Epithelial cell of esophagus (primary cell): ENCODE measurements at regions not wholly inside any gene's neighbourhood (a gene's known extent, or its start where the extent isn't known, plus 50 kb on each side); places are given as distances from the start of the nearest gene placed in this dataset.

ENCODE experiments used
- DNase-seq: peaks from one replicate; pipeline ENCODE4 v3.0.0; 2010; ENCODE audit warnings: low read depth
- H3K4me3 ChIP-seq: 2 replicates; pipeline ENCODE4 v1.5.1; 2011; ENCODE audit warnings: mild to moderate bottlenecking, low read length, control low read depth
- TF ChIP-seq, protein P1 (sequence below): IDR thresholded peaks from 2 replicates; pipeline ENCODE4 v1.5.1; 2011; ENCODE audit warnings: low read depth, mild to moderate bottlenecking, low read length, control low read depth, inconsistent platforms; ENCODE audit not compliant: insufficient read depth; ENCODE audit errors: missing control alignments

DNA sequence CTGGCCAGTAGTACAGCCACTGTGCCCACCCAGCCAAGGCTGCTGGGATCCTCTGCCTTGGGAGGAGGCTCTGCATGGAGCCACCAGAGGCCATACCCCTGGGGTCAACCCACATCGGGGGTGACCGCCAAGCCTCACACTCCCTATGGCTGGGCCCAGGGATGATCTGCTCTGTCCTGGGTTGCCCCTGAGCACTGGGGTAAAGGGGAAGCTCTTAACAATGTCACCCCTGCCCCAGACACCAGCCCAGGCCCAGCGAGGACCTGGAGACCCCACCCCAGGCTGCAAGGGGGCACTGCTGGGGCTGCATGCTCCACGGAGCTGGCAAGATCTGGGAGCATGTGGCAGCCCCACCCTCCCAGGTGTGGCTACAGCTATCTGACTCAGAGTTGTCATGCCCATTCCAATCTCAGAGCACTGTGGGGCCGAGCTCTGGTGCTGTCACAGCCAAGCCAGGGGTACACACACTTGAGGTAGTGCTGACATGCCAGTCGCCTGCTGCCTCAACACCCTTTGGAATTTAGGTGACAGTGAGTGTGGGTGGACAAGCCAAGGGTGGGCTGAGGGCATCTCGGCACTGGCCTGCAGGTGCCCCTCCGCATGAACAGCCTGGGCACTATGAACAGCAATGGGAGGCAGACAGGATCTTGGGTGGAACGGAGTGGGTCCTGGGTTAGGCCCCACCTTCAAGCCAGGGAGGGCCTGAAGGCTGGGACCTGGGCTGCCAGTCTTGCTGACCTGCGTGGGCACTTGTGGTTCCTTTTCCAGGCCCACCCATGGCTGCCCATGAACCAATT, 427.7 kb downstream of the LRRIQ3 start:
- H3K4me3 ChIP-seq: no peak overlapping the region
- TF ChIP-seq, protein P1, sequence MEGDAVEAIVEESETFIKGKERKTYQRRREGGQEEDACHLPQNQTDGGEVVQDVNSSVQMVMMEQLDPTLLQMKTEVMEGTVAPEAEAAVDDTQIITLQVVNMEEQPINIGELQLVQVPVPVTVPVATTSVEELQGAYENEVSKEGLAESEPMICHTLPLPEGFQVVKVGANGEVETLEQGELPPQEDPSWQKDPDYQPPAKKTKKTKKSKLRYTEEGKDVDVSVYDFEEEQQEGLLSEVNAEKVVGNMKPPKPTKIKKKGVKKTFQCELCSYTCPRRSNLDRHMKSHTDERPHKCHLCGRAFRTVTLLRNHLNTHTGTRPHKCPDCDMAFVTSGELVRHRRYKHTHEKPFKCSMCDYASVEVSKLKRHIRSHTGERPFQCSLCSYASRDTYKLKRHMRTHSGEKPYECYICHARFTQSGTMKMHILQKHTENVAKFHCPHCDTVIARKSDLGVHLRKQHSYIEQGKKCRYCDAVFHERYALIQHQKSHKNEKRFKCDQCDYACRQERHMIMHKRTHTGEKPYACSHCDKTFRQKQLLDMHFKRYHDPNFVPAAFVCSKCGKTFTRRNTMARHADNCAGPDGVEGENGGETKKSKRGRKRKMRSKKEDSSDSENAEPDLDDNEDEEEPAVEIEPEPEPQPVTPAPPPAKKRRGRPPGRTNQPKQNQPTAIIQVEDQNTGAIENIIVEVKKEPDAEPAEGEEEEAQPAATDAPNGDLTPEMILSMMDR: no peak
- no peak for DNase-seq

DNA sequence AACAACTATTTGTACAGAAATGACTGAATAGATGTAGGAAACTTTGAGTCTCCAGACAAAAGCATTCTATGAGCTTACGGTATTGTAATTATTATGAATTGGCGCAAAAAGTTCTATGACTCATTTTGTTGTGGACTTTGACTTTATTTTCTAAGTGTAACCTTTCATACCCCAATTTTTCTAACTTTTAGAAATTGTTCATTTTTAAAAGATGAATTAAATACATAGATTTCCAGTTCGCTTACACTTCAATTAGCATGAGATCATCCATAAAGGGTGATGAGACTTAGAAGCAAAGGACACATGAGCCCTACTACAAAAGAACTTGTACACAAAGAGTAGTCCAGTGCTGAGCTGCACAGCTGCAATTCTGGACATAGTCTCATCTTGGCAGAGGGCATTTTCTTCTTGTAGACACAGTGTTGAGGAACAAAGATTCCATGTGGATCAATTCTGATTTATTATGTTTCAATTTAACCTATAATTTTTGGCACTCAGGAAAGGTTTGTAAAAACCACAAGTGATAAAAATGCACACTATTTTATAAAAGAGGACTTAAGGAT, 431.1 kb downstream of the LRRIQ3 start:
- H3K4me3 ChIP-seq: no peak overlapping the region
- TF ChIP-seq, protein P1: no peak
- no peak for DNase-seq

DNA sequence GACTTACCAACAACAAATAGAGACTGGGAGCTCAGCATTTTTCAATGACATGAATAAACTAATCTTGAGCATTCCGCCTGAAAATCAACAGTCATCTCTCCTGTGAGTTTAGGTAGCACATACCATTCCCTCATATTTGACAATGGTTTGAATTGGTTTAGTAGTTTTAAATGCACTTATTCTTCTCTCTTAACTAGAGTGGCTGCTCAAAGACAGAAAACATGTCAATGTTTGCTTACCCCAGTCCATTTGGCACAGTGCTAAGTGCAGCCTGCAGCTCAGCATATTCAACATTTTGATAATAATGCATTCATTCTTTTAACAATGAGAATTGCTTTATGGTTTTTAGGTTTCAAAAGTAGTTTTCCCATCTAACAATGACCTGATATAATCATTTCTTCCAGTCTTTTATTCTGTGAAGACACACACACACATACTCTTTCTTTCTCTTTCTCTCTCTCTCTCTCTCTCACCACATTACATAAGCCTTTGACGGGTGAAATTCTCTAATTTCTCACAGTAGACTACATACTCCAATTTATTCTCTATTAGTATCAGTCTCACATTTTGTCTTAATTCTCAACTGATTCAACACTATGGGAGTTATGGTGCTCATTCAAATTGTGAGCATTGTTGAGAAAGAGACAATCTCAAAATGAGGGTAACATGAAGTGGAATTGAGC, 432.3 kb downstream of the LRRIQ3 start:
- no peak overlapping the region for H3K4me3 ChIP-seq
- no peak for DNase-seq
- TF ChIP-seq, protein P1: no peak

DNA sequence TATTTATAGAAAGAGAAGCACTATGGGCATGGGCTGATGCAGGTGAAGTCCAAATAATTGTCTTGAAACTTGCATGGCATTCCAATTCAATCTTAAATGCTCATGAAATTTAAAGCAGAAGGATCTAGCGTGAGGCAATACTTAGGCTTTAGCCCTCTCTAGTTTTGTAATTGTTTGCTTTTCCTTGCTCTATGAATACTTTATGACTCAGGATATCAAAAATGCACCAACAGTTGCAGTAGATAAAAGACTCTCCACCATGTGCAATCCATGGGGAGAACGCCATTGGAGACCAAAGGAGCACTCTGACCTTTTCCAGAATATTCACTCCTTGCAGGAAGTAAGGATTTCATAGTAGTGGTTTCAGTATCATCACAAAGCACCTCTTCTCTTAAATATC, 436.4 kb downstream of the LRRIQ3 start:
- peak; percentile 17 for DNase-seq
- TF ChIP-seq, protein P1: no peak
- no peak overlapping the region for H3K4me3 ChIP-seq

DNA sequence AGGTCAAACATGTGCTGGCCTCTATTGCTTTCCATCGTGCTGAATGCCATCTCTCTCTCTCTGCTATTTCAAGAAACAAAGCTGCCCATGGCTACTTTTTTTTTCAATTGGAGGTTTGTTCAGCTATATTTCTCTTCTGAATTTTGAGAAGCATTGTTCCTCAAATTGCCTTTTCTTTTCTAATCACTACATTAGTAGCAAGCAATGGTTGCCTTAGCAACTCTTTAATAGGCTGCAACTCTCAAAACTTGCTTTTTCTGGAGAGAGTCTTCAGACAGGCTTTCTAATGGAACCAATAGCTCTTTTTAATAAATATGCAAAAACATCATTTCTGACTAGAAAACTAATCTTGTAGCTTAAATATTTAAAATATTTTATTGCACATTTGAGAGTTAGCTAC, 439.0 kb downstream of the LRRIQ3 start:
- TF ChIP-seq, protein P1: no peak
- DNase-seq: no peak

DNA sequence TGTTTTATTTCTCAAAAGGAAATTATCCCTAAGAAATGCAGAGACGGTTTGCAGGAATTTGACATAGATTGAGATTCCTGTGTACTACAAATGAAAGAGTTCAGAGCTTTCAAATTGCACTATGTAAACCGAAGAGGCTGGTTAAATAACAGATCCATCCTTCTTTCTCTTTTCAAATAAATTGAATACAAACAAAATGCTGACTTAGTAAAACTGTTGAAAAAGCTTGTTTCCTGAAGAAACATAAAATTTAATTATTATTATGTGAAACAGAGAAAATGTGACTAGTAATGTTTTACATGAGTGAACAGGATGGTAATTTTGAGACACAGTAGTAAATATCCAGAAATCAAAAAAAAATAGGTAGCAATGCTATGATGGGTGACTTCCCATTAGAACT, 441.2 kb downstream of the LRRIQ3 start:
- DNase-seq: no peak
- TF ChIP-seq, protein P1: no peak
- no peak overlapping the region for H3K4me3 ChIP-seq

More for the DNA sequence above, 439.0 kb downstream of the LRRIQ3 start:
- no peak overlapping the region for H3K4me3 ChIP-seq
